HG03460 (cell line): ENCODE measurements at regions not wholly inside any gene's neighbourhood (a gene's known extent, or its start where the extent isn't known, plus 50 kb on each side); places are given as distances from the start of the nearest gene placed in this dataset.

ENCODE experiments used
- ATAC-seq: cut with Tn5 transposase; IDR thresholded peaks from one replicate; pipeline ENCODE4 v1.9.1; 2021; ENCODE audit not compliant: unreplicated experiment

- no peak for ATAC-seq
Observed at GRCh38 chr4:73001885-73002284, 67.6 kb downstream of the COX18 start.

- ATAC-seq: no peak
Observed at GRCh38 chr4:72997409-72997808, 72.1 kb downstream of the COX18 start.

GRCh38 chr4:72994670-72995069 lies 74.8 kb downstream of the COX18 start:
- no peak for ATAC-seq

GRCh38 chr4:72993876-72994275 lies 75.6 kb downstream of the COX18 start:
- no peak for ATAC-seq

- no peak for ATAC-seq
Observed at GRCh38 chr4:72991873-72992272, 77.6 kb downstream of the COX18 start.

- no peak for ATAC-seq
Observed at GRCh38 chr4:72987741-72988729, 81.5 kb downstream of the COX18 start.

GRCh38 chr4:72984351-72984750 lies 85.2 kb downstream of the COX18 start:
- no peak for ATAC-seq

- ATAC-seq: no peak
Observed at GRCh38 chr4:72983709-72984108, 85.8 kb downstream of the COX18 start.

- ATAC-seq: no peak
Observed at GRCh38 chr4:72977936-72978485, 91.5 kb downstream of the COX18 start.

GRCh38 chr4:72975488-72975784 lies 94.1 kb downstream of the COX18 start:
- ATAC-seq: no peak

- ATAC-seq: no peak
Observed at GRCh38 chr4:72974694-72975487, 94.6 kb downstream of the COX18 start.

GRCh38 chr4:72971572-72971971 lies 97.9 kb downstream of the COX18 start:
- ATAC-seq: no peak

GRCh38 chr4:72970756-72971155 lies 98.8 kb downstream of the COX18 start:
- ATAC-seq: no peak

- no peak for ATAC-seq
Observed at GRCh38 chr4:72969976-72970375, 99.5 kb downstream of the COX18 start.

- ATAC-seq: peak; percentile 61
Observed at GRCh38 chr4:72966652-72967051, 102.9 kb downstream of the COX18 start.

- ATAC-seq: no peak
Observed at GRCh38 chr4:72959411-72959810, 110.1 kb downstream of the COX18 start.

- no peak for ATAC-seq
Observed at GRCh38 chr4:72954811-72955210, 114.7 kb downstream of the COX18 start.

GRCh38 chr4:72953571-72953970 lies 115.9 kb downstream of the COX18 start:
- ATAC-seq: no peak

GRCh38 chr4:72951628-72952027 lies 117.9 kb downstream of the COX18 start:
- ATAC-seq: no peak

- ATAC-seq: no peak
Observed at GRCh38 chr4:72951147-72951546, 118.4 kb downstream of the COX18 start.

GRCh38 chr4:72948080-72948479 lies 121.4 kb downstream of the COX18 start:
- no peak for ATAC-seq
